B cell (primary cell): ENCODE measurements at regions not wholly inside any gene's neighbourhood (a gene's known extent, or its start where the extent isn't known, plus 50 kb on each side); places are given as distances from the start of the nearest gene placed in this dataset.
A peak's percentile ranks its signal among the peaks of the same experiment; 100 is the strongest.

Experiments used
- ATAC-seq: fragments of 200-7000 bp; cut with Tn5 transposase; one replicate; pipeline ENCODE4 v1.10.0; 2021; ENCODE audit warnings: low read depth, mild to moderate bottlenecking, moderate number of reproducible peaks, moderate library complexity
- CTCF ChIA-PET: fragments of 350-600 bp; sonication (Branson Sonifier 250); formaldehyde crosslinking; loops from one replicate; lab custom pipeline; 2021; ENCODE audit warnings: antibody characterized with exemption, inconsistent platforms; lab: Charles Lee
- POLR2A ChIA-PET: fragments of 350-600 bp; sonication (Branson Sonifier 250); formaldehyde crosslinking; loops from one replicate; lab custom pipeline; 2021; ENCODE audit warnings: antibody characterized with exemption; lab: Charles Lee
- DNase-seq: peaks from one replicate; pipeline ENCODE4 v3.0.0; 2013
- H2AFZ ChIP-seq: 2 replicates; pipeline ENCODE4 v1.6.1; 2012; ENCODE audit warnings: mild to moderate bottlenecking, low read depth, low read length; ENCODE audit not compliant: insufficient read depth, poor library complexity, severe bottlenecking
- H3K27ac ChIP-seq, 2 donors: 1 replicate in 1 of 2; 2 replicates in 1 of 2; pipeline ENCODE4 v1.5.1; 2012 to 2013; ENCODE audit warnings: low read length in 2 of 2, mild to moderate bottlenecking in 2 of 2, moderate library complexity in 1 of 2
- H3K27me3 ChIP-seq, 4 experiments: fragments of 200-600 bp in 1 of 4; sonication (generic) in 1 of 4; replicated peaks in 1 of 4; 1 replicate in 2 of 4; 2 replicates in 2 of 4; pipeline versions ENCODE4 v1.6.1 to v1.7.0; 2013 to 2016; ENCODE audit warnings: low read length in 3 of 4, mild to moderate bottlenecking in 2 of 4, mixed read lengths in 1 of 4, moderate library complexity in 1 of 4; ENCODE audit not compliant: insufficient read depth in 4 of 4, control insufficient read depth in 3 of 4; ENCODE audit errors: control extremely low read depth in 1 of 4
- H3K36me3 ChIP-seq, 2 experiments: replicated peaks in 1 of 2; 1 replicate in 1 of 2; 2 replicates in 1 of 2; pipeline versions ENCODE4 v1.6.1 to v1.7.1; 2013; ENCODE audit warnings: low read length in 1 of 2; ENCODE audit not compliant: insufficient read depth in 2 of 2, control insufficient read depth in 1 of 2; ENCODE audit errors: control extremely low read depth in 1 of 2, extremely low read depth in 1 of 2
- H3K4me1 ChIP-seq, 2 donors: fragments of 200-600 bp in 1 of 2; sonication (generic) in 1 of 2; 1 replicate in 1 of 2; 2 replicates in 1 of 2; pipeline versions ENCODE4 v1.5.1 to v1.6.1; 2013 to 2017; ENCODE audit warnings: low read length in 2 of 2; ENCODE audit not compliant: control insufficient read depth in 2 of 2, insufficient read depth in 2 of 2
- H3K4me2 ChIP-seq: replicated peaks from 2 replicates; pipeline ENCODE3; 2012; ENCODE audit warnings: mild to moderate bottlenecking, low read depth, low read length; ENCODE audit not compliant: poor library complexity, severe bottlenecking
- H3K4me3 ChIP-seq, 5 experiments: fragments of 200-600 bp in 1 of 5; sonication (generic) in 1 of 5; 1 replicate in 3 of 5; 2 replicates in 2 of 5; pipeline versions ENCODE4 v1.5.1 to v1.7.0; 2011 to 2016; ENCODE audit warnings: low read length in 4 of 5, mild to moderate bottlenecking in 4 of 5, low read depth in 2 of 5, control low read depth in 1 of 5, moderate library complexity in 1 of 5; ENCODE audit not compliant: insufficient read depth in 1 of 5; ENCODE audit errors: control extremely low read depth in 1 of 5, extremely low read depth in 1 of 5
- H3K79me2 ChIP-seq: fragments of 200-600 bp; sonication (generic); one replicate; pipeline ENCODE4 v1.6.0; 2016; ENCODE audit warnings: low read length; ENCODE audit not compliant: control insufficient read depth, insufficient read depth
- H3K9ac ChIP-seq: fragments of 200-600 bp; sonication (generic); 2 replicates; pipeline ENCODE4 v1.6.1; 2017; ENCODE audit warnings: mild to moderate bottlenecking, low read length, moderate library complexity
- H3K9me3 ChIP-seq, 3 donors: one replicate each; pipeline versions ENCODE4 v1.6.1 to v1.7.1; 2013; ENCODE audit warnings: low read length in 2 of 3; ENCODE audit not compliant: control insufficient read depth in 2 of 3, insufficient read depth in 1 of 3; ENCODE audit errors: control extremely low read depth in 1 of 3
- H4K20me1 ChIP-seq: 2 replicates; pipeline ENCODE4 v1.6.0; 2012; ENCODE audit warnings: mild to moderate bottlenecking, low read length; ENCODE audit not compliant: insufficient read depth, control insufficient read depth, poor library complexity, severe bottlenecking
- H3K27ac Mint-ChIP-seq: one replicate; pipeline ENCODE4 v1.8.0; 2021; ENCODE audit warnings: mixed read lengths
- H3K27me3 Mint-ChIP-seq: one replicate; pipeline ENCODE4 v1.8.0; 2021; ENCODE audit warnings: mixed read lengths
- H3K4me1 Mint-ChIP-seq: one replicate; pipeline ENCODE4 v1.8.0; 2021; ENCODE audit warnings: mixed read lengths
- H3K4me3 Mint-ChIP-seq: one replicate; pipeline ENCODE4 v1.8.0; 2021; ENCODE audit warnings: mixed read lengths
- H3K9me3 Mint-ChIP-seq: one replicate; pipeline ENCODE4 v1.8.0; 2022; ENCODE audit warnings: mixed read lengths; ENCODE audit not compliant: insufficient read depth
- EZH2 ChIP-seq: IDR thresholded peaks from 2 replicates; pipeline ENCODE4 v1.6.1; 2012; ENCODE audit warnings: borderline replicate concordance, low read depth, mild to moderate bottlenecking, moderate library complexity, low read length; ENCODE audit not compliant: insufficient read depth, poor library complexity, severe bottlenecking
- WGBS: methylation state at CpG from one replicate; pipeline ENCODE4 v1.1.5; 2013; ENCODE audit warnings: missing lambda C conversion rate; ENCODE audit not compliant: insufficient coverage; 5-methylcytosine and 5-hydroxymethylcytosine counted together
- intact Hi-C: fragments of 100-400 bp; cut with micrococcal nuclease; formaldehyde crosslinking; loops from one replicate; pipeline ENCODE4 v1.10.0; 2022
- TF ChIP-seq, protein P1 (sequence below): fragments of 200-600 bp; IDR thresholded peaks from one replicate; pipeline ENCODE4 v1.8.0; 2022; ENCODE audit warnings: antibody characterized with exemption, mild to moderate bottlenecking

DNA sequence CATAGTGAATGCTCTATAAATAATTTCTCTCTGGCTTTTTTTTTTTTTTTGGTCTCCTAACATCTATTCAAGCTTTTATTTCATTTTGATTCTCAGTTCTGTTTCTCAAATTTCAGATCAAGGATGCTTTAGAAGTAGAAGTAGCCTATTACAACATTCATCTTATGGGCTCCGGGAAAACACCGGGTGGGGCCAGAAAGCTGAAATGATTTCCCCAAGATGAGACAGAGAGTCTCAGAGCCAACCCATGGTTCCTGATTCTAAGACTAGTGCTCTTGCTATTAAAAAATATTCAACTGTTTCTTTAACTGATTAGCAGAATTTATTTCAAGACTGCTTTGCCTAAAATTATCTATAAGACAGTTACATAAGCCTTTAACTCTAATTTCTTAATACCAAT is 147.2 kb upstream of the CCDC68 start:
- no peaks in the 10 kb centered on the region for H3K27me3 ChIP-seq
- ATAC-seq = peak; percentile 39
- Mint-ChIP-seq H3K4me1 (peaks cover 25% of the 10 kb centered on the region), H3K4me3 (peak overlapping the region; percentile 58), H3K9me3 (no peaks in the 10 kb centered on the region), H3K27ac (peak overlapping the region; percentile 79), H3K27me3 (no peaks in the 10 kb centered on the region)
- H4K20me1 ChIP-seq = no peaks in the 10 kb centered on the region
- H3K4me3 ChIP-seq = no peak overlapping the region
- ChIA-PET CTCF (interaction anchor here (1.5 kb wide), 1 partner anchor 10 kb away, joined by 4 read pairs; no protein-coding TSS in a partner anchor), POLR2A (interaction anchor here (0.9 kb wide), 1 partner anchor 9 kb away, joined by 4 read pairs; no protein-coding TSS in a partner anchor)
- no peak overlapping the region for H3K9ac ChIP-seq
- H3K27ac ChIP-seq = peak overlapping the region; percentile 59 to 66
- no peaks in the 10 kb centered on the region for H3K79me2 ChIP-seq
- H3K9me3 ChIP-seq = no peaks in the 10 kb centered on the region
- peak; percentile 46 for DNase-seq
- H2AFZ ChIP-seq = no peak overlapping the region
- WGBS = no CpG with 5 or more reads among the region's 2 CpGs
- TF ChIP-seq, protein P1, sequence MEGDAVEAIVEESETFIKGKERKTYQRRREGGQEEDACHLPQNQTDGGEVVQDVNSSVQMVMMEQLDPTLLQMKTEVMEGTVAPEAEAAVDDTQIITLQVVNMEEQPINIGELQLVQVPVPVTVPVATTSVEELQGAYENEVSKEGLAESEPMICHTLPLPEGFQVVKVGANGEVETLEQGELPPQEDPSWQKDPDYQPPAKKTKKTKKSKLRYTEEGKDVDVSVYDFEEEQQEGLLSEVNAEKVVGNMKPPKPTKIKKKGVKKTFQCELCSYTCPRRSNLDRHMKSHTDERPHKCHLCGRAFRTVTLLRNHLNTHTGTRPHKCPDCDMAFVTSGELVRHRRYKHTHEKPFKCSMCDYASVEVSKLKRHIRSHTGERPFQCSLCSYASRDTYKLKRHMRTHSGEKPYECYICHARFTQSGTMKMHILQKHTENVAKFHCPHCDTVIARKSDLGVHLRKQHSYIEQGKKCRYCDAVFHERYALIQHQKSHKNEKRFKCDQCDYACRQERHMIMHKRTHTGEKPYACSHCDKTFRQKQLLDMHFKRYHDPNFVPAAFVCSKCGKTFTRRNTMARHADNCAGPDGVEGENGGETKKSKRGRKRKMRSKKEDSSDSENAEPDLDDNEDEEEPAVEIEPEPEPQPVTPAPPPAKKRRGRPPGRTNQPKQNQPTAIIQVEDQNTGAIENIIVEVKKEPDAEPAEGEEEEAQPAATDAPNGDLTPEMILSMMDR = no peak
- TF ChIP-seq EZH2 = no peak
- intact Hi-C loops = no loop called here
- peak overlapping the region; percentile 14 for H3K4me2 ChIP-seq
- H3K36me3 ChIP-seq = no peaks in the 10 kb centered on the region
- H3K4me1 ChIP-seq = peaks cover 0 to 25% of the 10 kb centered on the region in 2 donors

DNA sequence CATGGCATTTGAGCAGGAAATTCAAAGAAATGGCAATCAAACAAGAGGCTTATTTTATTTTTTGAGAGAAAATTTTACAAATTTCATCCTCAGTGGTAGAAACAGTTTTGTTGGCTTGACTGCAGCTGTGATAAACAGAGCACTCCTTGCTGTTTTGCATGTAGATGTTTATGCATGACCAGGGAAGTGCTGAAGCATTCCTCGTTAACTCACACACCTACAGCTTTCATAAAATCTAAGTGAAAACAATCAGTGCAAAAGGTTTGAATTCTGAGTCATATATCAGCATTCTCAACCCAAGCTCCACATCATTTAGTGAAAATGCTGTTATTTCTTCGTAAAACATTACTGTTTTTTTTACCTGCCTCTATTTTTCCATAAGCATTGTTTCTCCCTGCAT is 146.6 kb upstream of the CCDC68 start:
- intact Hi-C loops = no loop called here
- Histone ChIP-seq H3K27me3 (no peaks in the 10 kb centered on the region), H4K20me1 (no peaks in the 10 kb centered on the region), H3K36me3 (no peaks in the 10 kb centered on the region), H3K9me3 (no peaks in the 10 kb centered on the region), H3K27ac (peak overlapping the region; percentile 59 to 66), H2AFZ (no peak overlapping the region), H3K4me1 (peaks cover 0 to 25% of the 10 kb centered on the region in 2 donors), H3K4me3 (no peak overlapping the region), H3K9ac (no peak overlapping the region), H3K4me2 (peak overlapping the region; percentile 14), H3K79me2 (no peaks in the 10 kb centered on the region)
- no peaks in the 10 kb centered on the region for H3K27me3 Mint-ChIP-seq
- DNase-seq (no peak), ATAC-seq (no peak)
- H3K27ac Mint-ChIP-seq = peak overlapping the region; percentile 79
- ChIA-PET CTCF (interaction anchor here (1.5 kb wide), 1 partner anchor 10 kb away, joined by 4 read pairs; no protein-coding TSS in a partner anchor), POLR2A (interaction anchor here (0.9 kb wide), 1 partner anchor 10 kb away, joined by 4 read pairs; no protein-coding TSS in a partner anchor)
- TF ChIP-seq EZH2 = no peak
- TF ChIP-seq, protein P1 = no peak
- no peaks in the 10 kb centered on the region for H3K9me3 Mint-ChIP-seq
- WGBS = no CpG with 5 or more reads among the region's 2 CpGs
- H3K4me1 Mint-ChIP-seq = peaks cover 27% of the 10 kb centered on the region
- H3K4me3 Mint-ChIP-seq = peak overlapping the region; percentile 58
